GM12878 (cell line): ENCODE measurements at regions not wholly inside any gene's neighbourhood (a gene's known extent, or its start where the extent isn't known, plus 50 kb on each side); places are given as distances from the start of the nearest gene placed in this dataset.
A peak's percentile ranks its signal among the peaks of the same experiment; 100 is the strongest.

ENCODE experiments used
- CBX3 ChIP-seq: fragments of 200-600 bp; sonication (generic); IDR thresholded peaks from 2 replicates; pipeline ENCODE4 v1.6.1; 2016; ENCODE audit warnings: low read depth, borderline replicate concordance
- CREM ChIP-seq: IDR thresholded peaks from 2 replicates; pipeline ENCODE4 v1.6.1; 2014; ENCODE audit warnings: antibody characterized with exemption, low read depth
- HCFC1 ChIP-seq: fragments of 150-350 bp; IDR thresholded peaks from 2 replicates; pipeline ENCODE4 v1.6.1; 2014; ENCODE audit warnings: low read length
- HDGF ChIP-seq: fragments of 450-650 bp; IDR thresholded peaks from 2 replicates; pipeline ENCODE4 v1.6.1; 2016; ENCODE audit warnings: antibody characterized with exemption
- MEF2B ChIP-seq: fragments of 450-650 bp; IDR thresholded peaks from 2 replicates; pipeline ENCODE4 v1.6.1; 2018; ENCODE audit warnings: mild to moderate bottlenecking, moderate library complexity; ENCODE audit not compliant: partially characterized antibody, poor library complexity, severe bottlenecking
- MTA3 ChIP-seq: IDR thresholded peaks from 2 replicates; pipeline ENCODE4 v1.6.1; 2012; ENCODE audit warnings: low read length, inconsistent platforms, borderline replicate concordance
- NR2C1 ChIP-seq: fragments of 450-650 bp; IDR thresholded peaks from 2 replicates; pipeline ENCODE4 v1.6.1; 2017; ENCODE audit warnings: antibody characterized with exemption, mild to moderate bottlenecking, moderate library complexity
- NR2F1 ChIP-seq: fragments of 450-650 bp; conservative IDR thresholded peaks from 2 replicates; pipeline ENCODE4 v1.6.1; 2017; ENCODE audit warnings: mild to moderate bottlenecking
- POU2F2 ChIP-seq: IDR thresholded peaks from 3 replicates; pipeline ENCODE4 v1.6.1; 2011; ENCODE audit warnings: low read depth, mild to moderate bottlenecking, low read length, borderline replicate concordance
- RCOR1 ChIP-seq: conservative IDR thresholded peaks from 2 replicates; pipeline ENCODE4 v1.6.1; 2012; ENCODE audit warnings: low read depth, low read length, improper control_type of control experiment
- SP1 ChIP-seq: IDR thresholded peaks from one replicate; pipeline ENCODE4 v1.6.1; 2011; ENCODE audit warnings: low read depth, low read length
- SREBF2 ChIP-seq: IDR thresholded peaks from 2 replicates; pipeline ENCODE4 v1.6.1; 2012; ENCODE audit warnings: mild to moderate bottlenecking, low read length
- USF2 ChIP-seq: IDR thresholded peaks from 2 replicates; pipeline ENCODE4 v1.6.1; 2011; ENCODE audit warnings: low read depth, low read length, improper control_type of control experiment, borderline replicate concordance
- WRNIP1 ChIP-seq: IDR thresholded peaks from 2 replicates; pipeline ENCODE4 v1.6.1; 2011; ENCODE audit warnings: low read depth, low read length, improper control_type of control experiment, borderline replicate concordance
- YBX1 ChIP-seq: fragments of 450-650 bp; IDR thresholded peaks from 2 replicates; pipeline ENCODE4 v1.6.1; 2016; ENCODE audit warnings: antibody characterized with exemption
- ZNF217 ChIP-seq: fragments of 450-650 bp; IDR thresholded peaks from 2 replicates; pipeline ENCODE4 v1.6.1; 2017; ENCODE audit warnings: antibody characterized with exemption, mild to moderate bottlenecking
- TF ChIP-seq, protein P1 (sequence below): IDR thresholded peaks from 2 replicates; pipeline ENCODE4 v1.6.1; 2012; ENCODE audit warnings: improper control_type of control experiment, low read depth, low read length; ENCODE audit not compliant: insufficient replicate concordance
- TF ChIP-seq, protein P2 (sequence below): IDR thresholded peaks from 2 replicates; pipeline ENCODE4 v1.6.1; 2011; ENCODE audit warnings: borderline replicate concordance, low read depth, mild to moderate bottlenecking, moderate library complexity, low read length; ENCODE audit not compliant: insufficient read depth, poor library complexity, severe bottlenecking
- TF ChIP-seq, protein P3 (sequence below): IDR thresholded peaks from 2 replicates; pipeline ENCODE4 v1.6.1; 2012; ENCODE audit warnings: low read depth, low read length, improper control_type of control experiment
- TF ChIP-seq, protein P4 (sequence below): fragments of 450-650 bp; IDR thresholded peaks from 2 replicates; pipeline ENCODE4 v1.6.1; 2017; ENCODE audit warnings: mild to moderate bottlenecking

- TF ChIP-seq, protein P1, sequence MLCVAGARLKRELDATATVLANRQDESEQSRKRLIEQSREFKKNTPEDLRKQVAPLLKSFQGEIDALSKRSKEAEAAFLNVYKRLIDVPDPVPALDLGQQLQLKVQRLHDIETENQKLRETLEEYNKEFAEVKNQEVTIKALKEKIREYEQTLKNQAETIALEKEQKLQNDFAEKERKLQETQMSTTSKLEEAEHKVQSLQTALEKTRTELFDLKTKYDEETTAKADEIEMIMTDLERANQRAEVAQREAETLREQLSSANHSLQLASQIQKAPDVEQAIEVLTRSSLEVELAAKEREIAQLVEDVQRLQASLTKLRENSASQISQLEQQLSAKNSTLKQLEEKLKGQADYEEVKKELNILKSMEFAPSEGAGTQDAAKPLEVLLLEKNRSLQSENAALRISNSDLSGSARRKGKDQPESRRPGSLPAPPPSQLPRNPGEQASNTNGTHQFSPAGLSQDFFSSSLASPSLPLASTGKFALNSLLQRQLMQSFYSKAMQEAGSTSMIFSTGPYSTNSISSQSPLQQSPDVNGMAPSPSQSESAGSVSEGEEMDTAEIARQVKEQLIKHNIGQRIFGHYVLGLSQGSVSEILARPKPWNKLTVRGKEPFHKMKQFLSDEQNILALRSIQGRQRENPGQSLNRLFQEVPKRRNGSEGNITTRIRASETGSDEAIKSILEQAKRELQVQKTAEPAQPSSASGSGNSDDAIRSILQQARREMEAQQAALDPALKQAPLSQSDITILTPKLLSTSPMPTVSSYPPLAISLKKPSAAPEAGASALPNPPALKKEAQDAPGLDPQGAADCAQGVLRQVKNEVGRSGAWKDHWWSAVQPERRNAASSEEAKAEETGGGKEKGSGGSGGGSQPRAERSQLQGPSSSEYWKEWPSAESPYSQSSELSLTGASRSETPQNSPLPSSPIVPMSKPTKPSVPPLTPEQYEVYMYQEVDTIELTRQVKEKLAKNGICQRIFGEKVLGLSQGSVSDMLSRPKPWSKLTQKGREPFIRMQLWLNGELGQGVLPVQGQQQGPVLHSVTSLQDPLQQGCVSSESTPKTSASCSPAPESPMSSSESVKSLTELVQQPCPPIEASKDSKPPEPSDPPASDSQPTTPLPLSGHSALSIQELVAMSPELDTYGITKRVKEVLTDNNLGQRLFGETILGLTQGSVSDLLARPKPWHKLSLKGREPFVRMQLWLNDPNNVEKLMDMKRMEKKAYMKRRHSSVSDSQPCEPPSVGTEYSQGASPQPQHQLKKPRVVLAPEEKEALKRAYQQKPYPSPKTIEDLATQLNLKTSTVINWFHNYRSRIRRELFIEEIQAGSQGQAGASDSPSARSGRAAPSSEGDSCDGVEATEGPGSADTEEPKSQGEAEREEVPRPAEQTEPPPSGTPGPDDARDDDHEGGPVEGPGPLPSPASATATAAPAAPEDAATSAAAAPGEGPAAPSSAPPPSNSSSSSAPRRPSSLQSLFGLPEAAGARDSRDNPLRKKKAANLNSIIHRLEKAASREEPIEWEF = no peak
- TF ChIP-seq SP1 = no peak
- TF ChIP-seq NR2F1 = peak; percentile 80
- TF ChIP-seq MTA3 = no peak
- no peak for TF ChIP-seq POU2F2
- TF ChIP-seq, protein P2, sequence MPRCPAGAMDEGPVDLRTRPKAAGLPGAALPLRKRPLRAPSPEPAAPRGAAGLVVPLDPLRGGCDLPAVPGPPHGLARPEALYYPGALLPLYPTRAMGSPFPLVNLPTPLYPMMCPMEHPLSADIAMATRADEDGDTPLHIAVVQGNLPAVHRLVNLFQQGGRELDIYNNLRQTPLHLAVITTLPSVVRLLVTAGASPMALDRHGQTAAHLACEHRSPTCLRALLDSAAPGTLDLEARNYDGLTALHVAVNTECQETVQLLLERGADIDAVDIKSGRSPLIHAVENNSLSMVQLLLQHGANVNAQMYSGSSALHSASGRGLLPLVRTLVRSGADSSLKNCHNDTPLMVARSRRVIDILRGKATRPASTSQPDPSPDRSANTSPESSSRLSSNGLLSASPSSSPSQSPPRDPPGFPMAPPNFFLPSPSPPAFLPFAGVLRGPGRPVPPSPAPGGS = no peak
- no peak for TF ChIP-seq MEF2B
- TF ChIP-seq RCOR1 = no peak
- 0 out of 2 replicates have a peak, but pooled peaks have one; percentile 15 for TF ChIP-seq HDGF
- TF ChIP-seq, protein P3, sequence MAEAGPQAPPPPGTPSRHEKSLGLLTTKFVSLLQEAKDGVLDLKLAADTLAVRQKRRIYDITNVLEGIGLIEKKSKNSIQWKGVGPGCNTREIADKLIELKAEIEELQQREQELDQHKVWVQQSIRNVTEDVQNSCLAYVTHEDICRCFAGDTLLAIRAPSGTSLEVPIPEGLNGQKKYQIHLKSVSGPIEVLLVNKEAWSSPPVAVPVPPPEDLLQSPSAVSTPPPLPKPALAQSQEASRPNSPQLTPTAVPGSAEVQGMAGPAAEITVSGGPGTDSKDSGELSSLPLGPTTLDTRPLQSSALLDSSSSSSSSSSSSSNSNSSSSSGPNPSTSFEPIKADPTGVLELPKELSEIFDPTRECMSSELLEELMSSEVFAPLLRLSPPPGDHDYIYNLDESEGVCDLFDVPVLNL = no peak
- no peak for TF ChIP-seq SREBF2
- TF ChIP-seq ZNF217 = no peak
- no peak for TF ChIP-seq HCFC1
- TF ChIP-seq CREM = no peak
- TF ChIP-seq WRNIP1 = no peak
- no peak for TF ChIP-seq CBX3
- TF ChIP-seq, protein P4, sequence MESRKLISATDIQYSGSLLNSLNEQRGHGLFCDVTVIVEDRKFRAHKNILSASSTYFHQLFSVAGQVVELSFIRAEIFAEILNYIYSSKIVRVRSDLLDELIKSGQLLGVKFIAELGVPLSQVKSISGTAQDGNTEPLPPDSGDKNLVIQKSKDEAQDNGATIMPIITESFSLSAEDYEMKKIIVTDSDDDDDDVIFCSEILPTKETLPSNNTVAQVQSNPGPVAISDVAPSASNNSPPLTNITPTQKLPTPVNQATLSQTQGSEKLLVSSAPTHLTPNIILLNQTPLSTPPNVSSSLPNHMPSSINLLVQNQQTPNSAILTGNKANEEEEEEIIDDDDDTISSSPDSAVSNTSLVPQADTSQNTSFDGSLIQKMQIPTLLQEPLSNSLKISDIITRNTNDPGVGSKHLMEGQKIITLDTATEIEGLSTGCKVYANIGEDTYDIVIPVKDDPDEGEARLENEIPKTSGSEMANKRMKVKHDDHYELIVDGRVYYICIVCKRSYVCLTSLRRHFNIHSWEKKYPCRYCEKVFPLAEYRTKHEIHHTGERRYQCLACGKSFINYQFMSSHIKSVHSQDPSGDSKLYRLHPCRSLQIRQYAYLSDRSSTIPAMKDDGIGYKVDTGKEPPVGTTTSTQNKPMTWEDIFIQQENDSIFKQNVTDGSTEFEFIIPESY = no peak
- no peak for TF ChIP-seq YBX1
- TF ChIP-seq NR2C1 = peak; percentile 16; the same call in 1 of the 2 replicates
- TF ChIP-seq USF2 = no peak
Observed at GRCh38 chr17:36722121-36722902, 120.9 kb downstream of the MRM1 start (continued).
